CD4-positive, alpha-beta T cell treated with Interleukin-17A for 4 hours (primary cell): ENCODE measurements at regions not wholly inside any gene's neighbourhood (a gene's known extent, or its start where the extent isn't known, plus 50 kb on each side); places are given as distances from the start of the nearest gene placed in this dataset.

Experiments
- DNase-seq: peaks from one replicate; pipeline ENCODE4 v3.0.0-alpha.2; 2020; ENCODE audit warnings: mixed read lengths

GRCh38 chr16:74232806-74233465 lies 63.7 kb upstream of the PSMD7 start:
- no peak for DNase-seq

- DNase-seq, result no peak
These were observed 66.5 kb upstream of the PSMD7 start for GRCh38 chr16:74230126-74230525.

DNA sequence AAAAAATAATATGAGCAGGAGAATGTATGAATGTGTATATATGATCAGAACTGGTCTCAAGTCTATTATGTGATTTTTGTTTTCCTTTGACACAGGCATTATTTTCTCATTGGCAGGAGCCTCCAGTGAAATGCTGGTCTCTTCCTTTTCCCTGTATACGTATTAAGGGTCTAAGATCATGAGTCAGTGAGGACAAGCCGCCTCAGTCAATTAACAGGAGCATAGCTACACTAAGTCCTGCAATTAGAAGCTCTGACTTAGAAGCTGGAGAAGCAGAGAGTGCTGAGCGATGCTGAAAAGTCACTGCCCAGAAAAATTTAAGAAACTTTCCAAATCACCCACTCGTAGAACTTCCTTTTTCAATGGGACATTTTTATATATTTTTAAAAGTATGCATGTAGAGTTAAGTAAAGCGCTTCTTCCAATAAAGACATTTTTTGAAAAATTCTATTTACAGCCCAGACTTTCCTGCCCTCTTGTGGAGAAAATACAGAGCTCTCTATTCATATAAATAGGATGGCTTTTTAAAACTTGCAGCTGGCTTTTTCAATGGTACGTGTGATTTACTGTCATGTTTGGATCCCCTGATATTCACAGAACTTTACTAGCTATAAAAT lies 70.2 kb upstream of the PSMD7 start:
- DNase-seq, result no peak

- no peak for DNase-seq
These were observed 71.6 kb upstream of the PSMD7 start for GRCh38 chr16:74224828-74225612.

DNA sequence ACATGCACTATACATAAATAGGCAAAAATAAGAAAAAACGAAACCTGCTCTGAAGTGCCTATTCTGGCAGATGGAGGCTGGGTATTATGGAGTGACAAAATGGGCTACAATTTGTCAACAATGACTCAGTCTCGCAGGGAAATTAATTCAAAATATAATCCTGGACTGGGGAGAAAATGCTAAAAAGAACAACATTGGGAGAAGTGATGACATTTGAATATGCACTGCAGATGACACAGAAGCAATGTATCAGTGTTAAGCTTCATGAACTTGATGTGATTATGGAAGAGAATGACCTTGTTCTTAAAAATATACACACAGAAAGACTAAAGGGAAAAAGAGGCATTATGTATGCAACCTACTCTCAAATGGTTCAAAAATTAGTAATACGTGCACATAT lies 74.8 kb upstream of the PSMD7 start:
- no peak for DNase-seq

DNA sequence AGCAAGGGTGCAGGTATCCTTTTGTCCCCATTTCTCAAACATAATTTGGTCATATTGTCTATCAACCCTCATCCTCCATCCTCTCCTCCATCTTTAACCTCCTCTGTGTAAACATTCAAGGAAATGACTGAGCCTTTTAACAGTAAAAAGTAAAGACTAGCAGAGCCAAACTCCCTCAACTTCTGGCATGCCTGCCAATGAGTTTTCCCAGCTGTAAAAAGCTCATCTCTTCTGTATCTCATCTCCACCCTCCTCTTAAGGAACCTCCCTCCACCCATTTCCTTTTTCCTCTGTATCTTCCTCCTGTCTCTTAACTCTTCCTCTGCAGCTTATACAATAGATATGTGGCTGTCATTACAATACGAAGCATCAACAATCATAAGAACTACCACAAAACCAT lies 76.9 kb upstream of the PSMD7 start:
- no peak for DNase-seq

GRCh38 chr16:74218871-74219270 lies 77.7 kb upstream of the PSMD7 start:
- DNase-seq, result no peak

- DNase-seq, result no peak
These were observed 80.3 kb upstream of the PSMD7 start for GRCh38 chr16:74216319-74216718.

- DNase-seq, result no peak
These were observed 81.4 kb upstream of the PSMD7 start for GRCh38 chr16:74215249-74215648.

DNA sequence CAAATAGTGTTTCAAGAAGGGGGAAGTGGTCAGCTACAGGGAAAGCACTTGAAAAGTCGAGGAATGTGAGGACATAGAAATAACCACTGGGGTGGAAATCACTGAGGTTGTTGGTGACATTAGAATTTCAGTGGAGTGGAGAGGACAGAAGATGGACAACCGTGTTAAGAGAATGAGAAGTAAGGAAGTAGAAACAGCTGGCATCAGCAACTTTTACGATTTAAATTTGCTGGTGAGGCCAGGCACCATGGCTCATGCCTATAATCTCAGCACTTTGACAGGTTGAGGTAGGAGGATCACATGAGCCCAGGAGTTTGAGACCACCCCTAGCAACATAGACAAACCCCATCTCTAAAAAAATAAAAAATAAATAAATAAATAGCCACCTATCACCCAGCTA lies 83.2 kb upstream of the PSMD7 start:
- no peak for DNase-seq

DNA sequence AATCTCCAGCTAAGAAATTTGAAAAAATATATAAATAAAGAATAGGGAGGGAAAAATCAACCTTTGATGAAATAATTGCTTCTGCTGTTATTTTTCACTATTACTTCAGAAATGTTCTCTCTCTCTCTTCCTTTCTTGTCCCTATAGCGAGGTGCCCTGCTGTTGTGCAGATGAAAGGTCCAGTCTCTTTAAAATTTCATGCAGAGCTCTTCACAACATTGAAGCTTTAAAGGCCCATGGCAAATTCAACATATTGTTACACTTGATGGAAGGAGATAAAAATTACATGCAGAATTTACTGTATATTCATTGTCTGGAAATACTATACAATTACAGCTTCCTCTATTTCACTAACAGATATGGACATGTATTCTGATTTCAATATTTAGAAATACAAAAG lies 86.4 kb upstream of the PSMD7 start:
- DNase-seq, result no peak

DNA sequence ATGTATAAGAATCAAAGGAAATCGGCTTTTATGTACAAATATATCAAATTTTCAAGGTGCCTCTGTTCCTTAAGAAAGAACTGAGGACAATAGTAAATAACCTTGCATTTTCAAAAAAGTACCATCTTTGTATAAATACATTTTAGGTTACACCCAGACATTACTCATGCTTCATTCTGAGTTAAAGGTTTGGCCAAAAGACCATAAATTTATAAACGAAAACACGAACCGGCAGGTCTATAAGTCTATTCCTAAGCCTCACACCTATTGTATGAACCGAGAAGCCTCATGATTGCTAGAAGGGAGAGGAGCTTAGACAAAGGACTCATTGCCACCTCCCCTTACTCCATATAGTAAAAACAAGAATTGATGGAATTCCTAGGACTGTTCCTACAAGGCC lies 94.6 kb upstream of the PSMD7 start:
- DNase-seq, result no peak

- no peak for DNase-seq
These were observed 95.0 kb upstream of the PSMD7 start for GRCh38 chr16:74201576-74201975.

DNA sequence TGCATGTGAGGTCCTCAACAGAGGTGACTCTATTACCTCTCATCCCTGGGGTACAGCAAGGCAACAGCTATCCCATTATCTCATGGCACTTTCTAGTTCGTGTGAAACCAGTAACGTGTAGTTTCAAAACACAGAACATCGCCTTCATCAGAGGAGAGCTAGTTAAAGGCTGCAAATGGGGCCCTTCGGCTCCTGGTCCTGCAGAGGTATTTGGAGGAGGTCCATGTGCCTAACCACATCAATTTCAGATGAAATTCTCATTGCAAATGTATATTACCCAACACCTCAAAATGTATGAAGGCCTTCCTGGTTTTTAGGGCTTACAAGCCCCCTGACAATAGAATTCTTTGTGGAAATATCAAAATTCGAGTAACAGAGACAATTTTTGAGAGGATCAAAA lies 95.7 kb upstream of the PSMD7 start:
- DNase-seq, result no peak

DNA sequence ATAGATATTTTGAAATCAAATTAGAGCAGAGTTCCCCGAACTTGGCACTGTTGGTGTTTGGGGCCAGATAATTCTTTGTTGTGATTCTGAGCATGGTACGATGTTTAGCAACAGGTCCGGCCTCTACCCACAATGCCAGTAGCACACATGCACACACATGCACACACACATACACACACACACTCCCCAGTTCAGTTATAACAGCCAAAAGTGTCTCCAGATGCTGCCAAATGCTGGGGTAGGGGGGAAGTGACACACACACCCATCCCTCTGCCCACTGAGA lies 96.8 kb upstream of the PSMD7 start:
- no peak for DNase-seq

DNA sequence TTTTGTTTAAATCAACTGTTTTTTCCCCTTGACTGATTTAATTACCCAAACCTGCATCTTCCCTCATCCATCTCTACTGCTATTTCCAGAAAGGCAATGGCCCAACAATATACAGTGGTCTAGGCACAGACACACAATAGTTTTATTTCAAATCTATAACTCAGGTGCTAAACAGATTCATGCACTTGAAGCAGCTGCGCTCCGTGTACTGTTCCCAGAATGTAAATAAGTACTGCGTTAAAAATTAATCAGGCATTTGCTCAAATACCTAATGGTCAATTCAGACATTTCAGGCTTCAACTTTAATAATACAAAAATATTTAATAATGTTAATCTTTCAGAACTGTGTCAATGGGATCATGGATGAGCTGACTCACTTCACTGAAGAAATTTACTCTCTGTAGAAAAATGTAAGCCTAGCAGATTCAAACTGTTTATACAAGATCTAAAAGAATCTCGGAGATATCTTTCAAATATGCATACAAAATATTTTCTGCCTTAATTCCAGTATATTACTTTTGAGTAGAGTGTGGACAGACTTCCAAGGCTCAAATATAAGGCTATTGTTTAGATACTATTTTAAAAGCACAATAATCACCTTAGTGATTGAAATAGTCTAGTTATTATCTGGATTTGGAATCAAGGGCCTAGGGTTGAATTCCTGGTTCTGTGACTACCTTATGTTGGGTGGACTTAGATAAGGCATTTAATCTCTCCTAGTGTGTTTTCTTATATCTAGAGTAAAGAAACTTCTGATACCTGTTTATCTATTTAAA lies 97.4 kb upstream of the PSMD7 start:
- no peak for DNase-seq

- DNase-seq, result no peak
These were observed 104.3 kb upstream of the PSMD7 start for GRCh38 chr16:74192281-74192797.

GRCh38 chr16:74190292-74190691 lies 106.3 kb upstream of the PSMD7 start:
- DNase-seq, result no peak

GRCh38 chr16:74188856-74189255 lies 107.8 kb upstream of the PSMD7 start:
- no peak for DNase-seq

GRCh38 chr16:74186561-74186971 lies 110.0 kb upstream of the PSMD7 start:
- DNase-seq, result no peak

DNA sequence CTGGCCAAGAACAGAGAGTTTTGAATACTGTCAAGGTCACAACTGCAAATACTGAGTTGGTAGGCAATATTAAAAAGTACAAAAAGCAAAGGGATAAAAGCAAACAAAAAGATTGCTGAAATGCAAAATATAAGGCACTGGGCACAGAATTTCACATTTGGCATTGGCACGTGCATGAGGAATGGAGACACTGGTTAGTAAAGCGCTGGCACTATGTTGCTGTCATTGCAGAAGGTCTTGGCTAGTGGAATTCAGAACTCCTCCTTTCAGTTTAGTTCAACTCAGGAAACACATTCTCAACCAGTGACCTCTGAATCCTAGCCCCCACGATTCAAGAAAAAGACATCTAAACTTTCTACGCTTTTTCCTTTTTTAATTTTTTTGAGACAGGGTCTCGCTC lies 111.8 kb upstream of the PSMD7 start:
- no peak for DNase-seq

DNA sequence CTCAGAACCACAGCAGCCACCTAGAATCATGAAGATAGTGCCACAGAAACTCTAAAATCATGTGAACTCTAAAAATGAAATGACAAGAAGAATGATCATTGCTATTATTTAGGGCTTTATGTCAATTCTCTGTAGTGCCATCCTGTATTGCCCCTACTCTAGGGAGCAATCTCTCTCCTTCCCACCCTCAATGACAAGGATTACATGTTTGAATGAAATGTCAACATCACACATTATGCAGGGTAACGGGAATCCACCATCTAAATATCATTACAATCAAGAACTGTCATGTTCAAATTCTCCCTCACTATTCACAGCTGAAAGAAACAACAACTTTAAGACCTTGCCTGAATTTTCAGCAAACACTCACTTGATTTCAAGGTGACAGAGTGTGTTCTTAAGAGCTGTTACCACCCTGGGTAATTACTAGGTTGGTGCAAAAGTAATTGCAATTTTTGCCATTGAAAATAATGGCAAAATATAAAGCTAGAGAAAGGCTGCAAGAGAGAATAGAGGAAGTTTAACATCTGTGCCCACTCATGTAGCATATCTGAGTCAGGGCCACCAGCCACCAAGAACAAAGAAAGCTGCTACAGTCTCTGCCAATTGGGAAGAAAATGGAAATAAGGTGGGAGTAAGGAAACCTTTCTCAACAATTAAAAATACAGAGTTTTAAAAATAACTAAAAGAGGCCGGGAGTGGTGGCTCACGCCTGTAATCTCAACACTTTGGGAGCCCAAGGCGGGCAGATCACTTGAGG lies 112.8 kb upstream of the PSMD7 start:
- no peak for DNase-seq
